Lower leg skin (tissue), 4 donors: ENCODE measurements at regions not wholly inside any gene's neighbourhood (a gene's known extent, or its start where the extent isn't known, plus 50 kb on each side); places are given as distances from the start of the nearest gene placed in this dataset.

ENCODE experiments used
- DNase-seq, 2 donors: peaks; one replicate each; pipeline ENCODE4 v3.0.0-alpha.2; 2019; ENCODE audit warnings: low spot score in 2 of 2
- H3K4me3 ChIP-seq: fragments of 200-600 bp; sonication (generic); 2 replicates; pipeline ENCODE4 v1.5.1; 2017; ENCODE audit warnings: mild to moderate bottlenecking, low read depth; ENCODE audit not compliant: poor library complexity, severe bottlenecking
- CTCF ChIP-seq, 3 donors: fragments of 450-650 bp; IDR thresholded peaks; one replicate each; pipeline ENCODE4 v1.5.1; 2016; ENCODE audit warnings: antibody characterized with exemption in 3 of 3, mild to moderate bottlenecking in 3 of 3, moderate library complexity in 2 of 3
- POLR2A ChIP-seq, 2 donors: fragments of 450-650 bp; IDR thresholded peaks; one replicate each; pipeline ENCODE4 v1.6.1; 2016 to 2017; ENCODE audit warnings: antibody characterized with exemption in 2 of 2, mild to moderate bottlenecking in 1 of 2, moderate library complexity in 1 of 2
- WGBS, 2 donors: methylation state at CpG; one replicate each; pipeline ENCODE4 v1.1.5; 2018; 5-methylcytosine and 5-hydroxymethylcytosine counted together
- intact Hi-C: fragments of 100-400 bp; cut with DNase I; formaldehyde crosslinking; loops from one replicate; pipeline ENCODE4 v1.15.0; 2023; ENCODE audit warnings: low total_unique reads

GRCh38 chr5:163706053-163706771 is 200.8 kb downstream of the MAT2B start:
- TF ChIP-seq POLR2A (IDR thresholded peaks at IDR 0.05) (no peak), CTCF (IDR thresholded peaks at IDR 0.05) (no peak)
- WGBS, 2 donors = 60 to 71% methylated on average over 4 of the region's 4 CpGs
- no peak overlapping the region for H3K4me3 ChIP-seq
- intact Hi-C loops = no loop called here
- no peak for DNase-seq

- TF ChIP-seq CTCF (IDR thresholded peaks at IDR 0.05) = no peak
- no peak for TF ChIP-seq POLR2A (IDR thresholded peaks at IDR 0.05)
- intact Hi-C loops = no loop called here
- no peak overlapping the region for H3K4me3 ChIP-seq
- no peak for DNase-seq
Measured at GRCh38 chr5:163712011-163712410, 206.6 kb downstream of the MAT2B start.

- no peak overlapping the region for H3K4me3 ChIP-seq
- 33 to 40% methylated on average over 4 to 5 of the region's 5 CpGs for WGBS, 2 donors
- no peak for DNase-seq
- no peak for TF ChIP-seq POLR2A (IDR thresholded peaks at IDR 0.05)
- intact Hi-C loops = no loop called here
Measured at GRCh38 chr5:163718272-163718671, 212.9 kb downstream of the MAT2B start.

GRCh38 chr5:163724305-163724704 is 218.9 kb downstream of the MAT2B start:
- DNase-seq = no peak
- intact Hi-C loops = no loop called here
- no peak overlapping the region for H3K4me3 ChIP-seq
- WGBS, 2 donors = 84 to 86% methylated on average over 3 of the region's 3 CpGs
- TF ChIP-seq CTCF (IDR thresholded peaks at IDR 0.05) (no peak), POLR2A (IDR thresholded peaks at IDR 0.05) (no peak)

- 70 to 74% methylated on average over 4 of the region's 4 CpGs for WGBS, 2 donors
- intact Hi-C loops = no loop called here
Measured at GRCh38 chr5:163727028-163727427, 221.6 kb downstream of the MAT2B start.

GRCh38 chr5:163730206-163730756 is 224.9 kb downstream of the MAT2B start:
- H3K4me3 ChIP-seq = no peak overlapping the region
- intact Hi-C loops = no loop called here
- TF ChIP-seq CTCF (IDR thresholded peaks at IDR 0.05) = no peak
- no peak for TF ChIP-seq POLR2A (IDR thresholded peaks at IDR 0.05)
- DNase-seq = no peak
- WGBS, 2 donors = 52 to 59% methylated on average over 5 of the region's 5 CpGs

More at GRCh38 chr5:163727028-163727427, 221.6 kb downstream of the MAT2B start:
- H3K4me3 ChIP-seq = no peak overlapping the region
- no peak for TF ChIP-seq POLR2A (IDR thresholded peaks at IDR 0.05)
- no peak for TF ChIP-seq CTCF (IDR thresholded peaks at IDR 0.05)
- DNase-seq = no peak
